ENCODE measurements at regions not wholly inside any gene's neighbourhood (a gene's known extent, or its start where the extent isn't known, plus 50 kb on each side); places are given as distances from the start of the nearest gene placed in this dataset.

DNA sequence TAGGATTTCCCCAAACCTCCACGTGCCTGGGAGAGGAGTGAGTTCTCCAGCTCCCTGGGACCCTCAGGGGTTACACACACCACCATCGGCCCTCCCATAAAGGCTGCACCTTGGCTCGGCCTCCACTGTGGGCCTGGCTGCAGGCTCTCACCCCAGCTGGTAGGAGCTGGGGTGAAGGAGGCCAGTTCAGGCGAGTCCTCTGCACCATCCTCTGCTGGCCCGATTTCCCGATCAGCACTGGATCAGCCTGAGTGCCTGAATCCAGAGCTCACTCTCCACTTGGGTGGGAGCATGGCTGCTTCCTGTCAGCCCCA lies 115.1 kb upstream of the RET start:
- Histone ChIP-seq H3K79me1 (ENCODE audit: insufficient read depth, low read depth, low read length, poor library complexity, severe bottlenecking) (no peaks in the 10 kb centered on the region), H3K79me2 (ENCODE audit: insufficient read depth, low read length) (no peaks in the 10 kb centered on the region), H2BK120ac (ENCODE audit: low read depth, low read length, poor library complexity, severe bottlenecking) (no peak overlapping the region), H3K56ac (ENCODE audit: insufficient read length, low read depth, low read length) (no peak overlapping the region), H3K27ac (ENCODE audit: insufficient read length, low read depth, low read length) (no peak overlapping the region), H2BK12ac (ENCODE audit: insufficient read length, low read depth, low read length) (no peak overlapping the region), H3K4me2 (ENCODE audit: insufficient read depth, insufficient read length, low read length) (no peak overlapping the region), H2AFZ (ENCODE audit: low read length) (no peak overlapping the region), H4K5ac (ENCODE audit: insufficient read length, low read depth, low read length) (no peak overlapping the region), H2BK15ac (ENCODE audit: low read depth, low read length) (no peak overlapping the region), H3K14ac (ENCODE audit: insufficient read depth, low read length) (0 out of 2 replicates have a peak overlapping the region, but pooled peaks have one; percentile 49), H4K8ac (replicated peaks; ENCODE audit: insufficient read length, low read depth, low read length) (no peak overlapping the region), H2BK5ac (ENCODE audit: insufficient read length, low read length) (no peak overlapping the region), H3K27me3 (ENCODE audit: insufficient read depth, low read length) (no peaks in the 10 kb centered on the region), H3T11ph (ENCODE audit: low read length) (no peak overlapping the region), H4K20me1 (ENCODE audit: control insufficient read depth, insufficient read depth, insufficient read length) (no peaks in the 10 kb centered on the region), H4K91ac (ENCODE audit: insufficient read length, low read depth, low read length) (no peak overlapping the region), H3K23ac (ENCODE audit: insufficient read length, low read depth, low read length) (no peak overlapping the region), H3K4ac (ENCODE audit: low read depth, low read length) (no peak overlapping the region), H3K9me3 (ENCODE audit: control insufficient read depth, low read depth, low read length) (no peaks in the 10 kb centered on the region), H3K4me1 (ENCODE audit: insufficient read depth, low read length) (no peaks in the 10 kb centered on the region), H3K23me2 (ENCODE audit: insufficient read length, low read depth, low read length, poor library complexity, severe bottlenecking) (no peaks in the 10 kb centered on the region), H2AK5ac (ENCODE audit: insufficient read length, low read length) (no peak overlapping the region), H2BK20ac (ENCODE audit: low read depth, low read length, poor library complexity, severe bottlenecking) (no peak overlapping the region), H3K9ac (ENCODE audit: extremely low read depth, insufficient read length, low read length) (no peak overlapping the region), H3K18ac (ENCODE audit: insufficient read length, low read depth, low read length) (peak overlapping the region; percentile 4)
- H3K27ac Mint-ChIP-seq: no peak overlapping the region
- H3K4me3 Mint-ChIP-seq: no peak overlapping the region
- TF ChIP-seq, protein P1, sequence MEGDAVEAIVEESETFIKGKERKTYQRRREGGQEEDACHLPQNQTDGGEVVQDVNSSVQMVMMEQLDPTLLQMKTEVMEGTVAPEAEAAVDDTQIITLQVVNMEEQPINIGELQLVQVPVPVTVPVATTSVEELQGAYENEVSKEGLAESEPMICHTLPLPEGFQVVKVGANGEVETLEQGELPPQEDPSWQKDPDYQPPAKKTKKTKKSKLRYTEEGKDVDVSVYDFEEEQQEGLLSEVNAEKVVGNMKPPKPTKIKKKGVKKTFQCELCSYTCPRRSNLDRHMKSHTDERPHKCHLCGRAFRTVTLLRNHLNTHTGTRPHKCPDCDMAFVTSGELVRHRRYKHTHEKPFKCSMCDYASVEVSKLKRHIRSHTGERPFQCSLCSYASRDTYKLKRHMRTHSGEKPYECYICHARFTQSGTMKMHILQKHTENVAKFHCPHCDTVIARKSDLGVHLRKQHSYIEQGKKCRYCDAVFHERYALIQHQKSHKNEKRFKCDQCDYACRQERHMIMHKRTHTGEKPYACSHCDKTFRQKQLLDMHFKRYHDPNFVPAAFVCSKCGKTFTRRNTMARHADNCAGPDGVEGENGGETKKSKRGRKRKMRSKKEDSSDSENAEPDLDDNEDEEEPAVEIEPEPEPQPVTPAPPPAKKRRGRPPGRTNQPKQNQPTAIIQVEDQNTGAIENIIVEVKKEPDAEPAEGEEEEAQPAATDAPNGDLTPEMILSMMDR (conservative IDR thresholded peaks at IDR 0.05): no peak
- H3K4me1 Mint-ChIP-seq: peaks cover 5 to 12% of the 10 kb centered on the region in 2 experiments; a peak in 3 of 4 replicates
- peaks cover 6 to 8% of the 10 kb centered on the region in 2 experiments; a peak in 2 of 5 replicates for H3K9me3 Mint-ChIP-seq
- H3K36me3 Mint-ChIP-seq (ENCODE audit: insufficient read depth in 1 of 3, low read depth in 3 of 3): no peaks in the 10 kb centered on the region; a peak in 1 of 7 replicates
- DNase-seq: no peak
- H3K27me3 Mint-ChIP-seq (ENCODE audit: low read depth): no peaks in the 10 kb centered on the region; the same call in 1 of the 2 replicates
- no CpG with 5 or more reads among the region's 6 CpGs for WGBS (ENCODE audit: extremely low coverage, insufficient read length, low lambda C conversion rate)

All from H9 (cell line).